Glutamatergic neuron (in vitro differentiated cells): ENCODE measurements at regions not wholly inside any gene's neighbourhood (a gene's known extent, or its start where the extent isn't known, plus 50 kb on each side); places are given as distances from the start of the nearest gene placed in this dataset.

Experiments used
- DNase-seq: peaks from one replicate; pipeline ENCODE4 v3.0.0; 2022
- H3K27ac Mint-ChIP-seq: one replicate; pipeline ENCODE4 v1.8.0; 2020; ENCODE audit warnings: mild to moderate bottlenecking, mixed read lengths, inconsistent platforms; ENCODE audit not compliant: unreplicated experiment
- H3K27me3 Mint-ChIP-seq: one replicate; pipeline ENCODE4 v1.8.0; 2020; ENCODE audit warnings: mild to moderate bottlenecking, moderate library complexity, mixed read lengths, inconsistent platforms; ENCODE audit not compliant: unreplicated experiment
- H3K36me3 Mint-ChIP-seq: one replicate; pipeline ENCODE4 v1.8.0; 2020; ENCODE audit warnings: mild to moderate bottlenecking, mixed read lengths, inconsistent platforms; ENCODE audit not compliant: unreplicated experiment
- H3K4me1 Mint-ChIP-seq: one replicate; pipeline ENCODE4 v1.8.0; 2020; ENCODE audit warnings: mild to moderate bottlenecking, low read depth, mixed read lengths, inconsistent platforms; ENCODE audit not compliant: unreplicated experiment
- H3K4me3 Mint-ChIP-seq: one replicate; pipeline ENCODE4 v1.8.0; 2020; ENCODE audit warnings: mild to moderate bottlenecking, mixed read lengths, inconsistent platforms; ENCODE audit not compliant: unreplicated experiment
- H3K9me3 Mint-ChIP-seq: one replicate; pipeline ENCODE4 v1.8.0; 2020; ENCODE audit warnings: mild to moderate bottlenecking, moderate library complexity, mixed read lengths, inconsistent platforms; ENCODE audit not compliant: unreplicated experiment
- CTCF ChIP-seq: fragments of 200-600 bp; sonication (generic); IDR thresholded peaks from one replicate; pipeline ENCODE4 v1.5.0; 2021; ENCODE audit not compliant: partially characterized antibody, unreplicated experiment

GRCh38 chr6:126535595-126535994, 195.7 kb downstream of the CENPW start:
- DNase-seq: no peak
- Mint-ChIP-seq H3K9me3 (no peaks in the 10 kb centered on the region), H3K27ac (no peak overlapping the region), H3K27me3 (no peaks in the 10 kb centered on the region), H3K4me1 (no peaks in the 10 kb centered on the region), H3K4me3 (no peak overlapping the region), H3K36me3 (no peaks in the 10 kb centered on the region)
- TF ChIP-seq CTCF: no peak

GRCh38 chr6:126537061-126537816, 197.3 kb downstream of the CENPW start:
- no peaks in the 10 kb centered on the region for H3K9me3 Mint-ChIP-seq
- H3K36me3 Mint-ChIP-seq: no peaks in the 10 kb centered on the region
- no peak overlapping the region for H3K27ac Mint-ChIP-seq
- TF ChIP-seq CTCF: no peak
- no peaks in the 10 kb centered on the region for H3K27me3 Mint-ChIP-seq
- no peaks in the 10 kb centered on the region for H3K4me1 Mint-ChIP-seq
- H3K4me3 Mint-ChIP-seq: no peak overlapping the region
- DNase-seq: no peak

- H3K36me3 Mint-ChIP-seq: no peaks in the 10 kb centered on the region
- H3K9me3 Mint-ChIP-seq: no peaks in the 10 kb centered on the region
- no peaks in the 10 kb centered on the region for H3K4me1 Mint-ChIP-seq
- no peak for TF ChIP-seq CTCF
- H3K4me3 Mint-ChIP-seq: no peak overlapping the region
- H3K27me3 Mint-ChIP-seq: no peaks in the 10 kb centered on the region
- no peak for DNase-seq
- no peak overlapping the region for H3K27ac Mint-ChIP-seq
Observed at GRCh38 chr6:126539022-126539421, 199.1 kb downstream of the CENPW start.

- no peaks in the 10 kb centered on the region for H3K36me3 Mint-ChIP-seq
- no peak for DNase-seq
- H3K4me1 Mint-ChIP-seq: no peaks in the 10 kb centered on the region
- no peak overlapping the region for H3K27ac Mint-ChIP-seq
- no peak for TF ChIP-seq CTCF
- no peaks in the 10 kb centered on the region for H3K27me3 Mint-ChIP-seq
- H3K9me3 Mint-ChIP-seq: no peaks in the 10 kb centered on the region
- no peak overlapping the region for H3K4me3 Mint-ChIP-seq
Observed at GRCh38 chr6:126540161-126540560, 200.2 kb downstream of the CENPW start.

GRCh38 chr6:126541806-126542491, 202.0 kb downstream of the CENPW start:
- Mint-ChIP-seq H3K9me3 (no peaks in the 10 kb centered on the region), H3K4me1 (no peaks in the 10 kb centered on the region), H3K27ac (no peak overlapping the region), H3K36me3 (no peaks in the 10 kb centered on the region), H3K4me3 (no peak overlapping the region), H3K27me3 (no peaks in the 10 kb centered on the region)
- no peak for DNase-seq
- TF ChIP-seq CTCF: no peak
